CD14-positive monocyte (primary cell): ENCODE measurements at regions not wholly inside any gene's neighbourhood (a gene's known extent, or its start where the extent isn't known, plus 50 kb on each side); places are given as distances from the start of the nearest gene placed in this dataset.

Source experiments
- DNase-seq, 3 donors: peaks; one replicate each; pipeline ENCODE4 v3.0.0-alpha.2; 2011 to 2022
- H2AFZ ChIP-seq: 2 replicates; pipeline ENCODE4 v1.6.0; 2012; ENCODE audit warnings: mild to moderate bottlenecking, low read depth, low read length, inconsistent platforms; ENCODE audit not compliant: insufficient read depth, poor library complexity, severe bottlenecking
- H3K27ac ChIP-seq, 2 donors: 1 replicate in 1 of 2; 2 replicates in 1 of 2; pipeline ENCODE4 v1.5.1; 2012 to 2013; ENCODE audit warnings: low read length in 2 of 2, control low read depth in 1 of 2, inconsistent platforms in 1 of 2, low read depth in 1 of 2, mild to moderate bottlenecking in 1 of 2
- H3K27me3 ChIP-seq, 2 donors: one replicate each; pipeline versions ENCODE4 v1.6.0 to v1.6.1; 2011 to 2013; ENCODE audit warnings: low read length in 2 of 2; ENCODE audit not compliant: control insufficient read depth in 2 of 2, insufficient read depth in 2 of 2
- H3K36me3 ChIP-seq, 2 donors: replicated peaks in 1 of 2; 1 replicate in 1 of 2; 2 replicates in 1 of 2; pipeline versions ENCODE4 v1.5.1 to v1.6.1; 2012 to 2013; ENCODE audit warnings: low read length in 2 of 2, control low read depth in 1 of 2, inconsistent platforms in 1 of 2, mild to moderate bottlenecking in 1 of 2; ENCODE audit not compliant: insufficient read depth in 2 of 2, control insufficient read depth in 1 of 2
- H3K4me1 ChIP-seq, 2 donors: 1 replicate in 1 of 2; 2 replicates in 1 of 2; pipeline versions ENCODE4 v1.5.1 to v1.6.1; 2012 to 2013; ENCODE audit warnings: low read length in 2 of 2, control low read depth in 1 of 2, inconsistent platforms in 1 of 2, mild to moderate bottlenecking in 1 of 2, moderate library complexity in 1 of 2; ENCODE audit not compliant: insufficient read depth in 2 of 2, control insufficient read depth in 1 of 2
- H3K4me2 ChIP-seq: replicated peaks from 2 replicates; pipeline ENCODE3; 2012; ENCODE audit warnings: low read length, moderate library complexity, mild to moderate bottlenecking; ENCODE audit not compliant: poor library complexity, severe bottlenecking; ENCODE audit errors: extremely low read depth
- H3K4me3 ChIP-seq, 3 experiments: fragments of 200-600 bp in 1 of 3; sonication (generic) in 1 of 3; replicated peaks in 1 of 3; 1 replicate in 2 of 3; 2 replicates in 1 of 3; pipeline ENCODE4 v1.5.1; 2011 to 2013; ENCODE audit warnings: low read length in 3 of 3, mild to moderate bottlenecking in 3 of 3, control low read depth in 2 of 3, low read depth in 2 of 3, inconsistent platforms in 1 of 3, moderate library complexity in 1 of 3
- H3K79me2 ChIP-seq: 2 replicates; pipeline ENCODE4 v1.6.0; 2012; ENCODE audit warnings: mild to moderate bottlenecking, control low read depth, inconsistent platforms, low read length, moderate library complexity; ENCODE audit not compliant: insufficient read depth
- H3K9ac ChIP-seq: 2 replicates; pipeline ENCODE4 v1.6.0; 2017; ENCODE audit warnings: low read length, mild to moderate bottlenecking; ENCODE audit not compliant: insufficient read depth, poor library complexity, severe bottlenecking
- H3K9me3 ChIP-seq, 2 donors: replicated peaks in 1 of 2; 1 replicate in 1 of 2; 2 replicates in 1 of 2; pipeline versions ENCODE4 v1.5.1 to v1.6.1; 2012 to 2013; ENCODE audit warnings: low read length in 2 of 2, control low read depth in 1 of 2; ENCODE audit not compliant: control insufficient read depth in 1 of 2, insufficient read depth in 1 of 2
- H4K20me1 ChIP-seq: 2 replicates; pipeline ENCODE4 v1.6.0; 2012; ENCODE audit warnings: mild to moderate bottlenecking, low read length, control low read depth, moderate library complexity; ENCODE audit not compliant: insufficient read depth
- H3K27ac Mint-ChIP-seq, 7 donors: one replicate each; pipeline ENCODE4 v1.8.0; 2020; ENCODE audit warnings: mild to moderate bottlenecking in 7 of 7, mixed read lengths in 7 of 7, moderate library complexity in 6 of 7, inconsistent platforms in 2 of 7
- H3K27me3 Mint-ChIP-seq, 3 donors: one replicate each; pipeline ENCODE4 v1.8.0; 2021 to 2022; ENCODE audit warnings: low read depth in 3 of 3, mild to moderate bottlenecking in 3 of 3, mixed read lengths in 3 of 3, moderate library complexity in 3 of 3, inconsistent platforms in 1 of 3
- H3K36me3 Mint-ChIP-seq, 2 donors: one replicate each; pipeline ENCODE4 v1.8.0; 2020; ENCODE audit warnings: mixed read lengths in 2 of 2, inconsistent platforms in 1 of 2, mild to moderate bottlenecking in 1 of 2
- H3K4me1 Mint-ChIP-seq: one replicate; pipeline ENCODE4 v1.8.0; 2020; ENCODE audit warnings: mild to moderate bottlenecking, mixed read lengths
- H3K4me3 Mint-ChIP-seq, 2 donors: one replicate each; pipeline ENCODE4 v1.8.0; 2020; ENCODE audit warnings: mild to moderate bottlenecking in 2 of 2, mixed read lengths in 2 of 2, moderate library complexity in 1 of 2
- H3K9me3 Mint-ChIP-seq, 7 donors: one replicate each; pipeline ENCODE4 v1.8.0; 2020 to 2022; ENCODE audit warnings: mixed read lengths in 7 of 7, mild to moderate bottlenecking in 6 of 7, moderate library complexity in 6 of 7, inconsistent platforms in 2 of 7
- CTCF ChIP-seq: fragments of 200-600 bp; IDR thresholded peaks from one replicate; pipeline ENCODE4 v1.8.0; 2022; ENCODE audit warnings: antibody characterized with exemption, mild to moderate bottlenecking
- WGBS: methylation state at CpG from one replicate; pipeline ENCODE4 v1.1.5; 2013; ENCODE audit warnings: missing lambda C conversion rate; ENCODE audit not compliant: insufficient coverage; 5-methylcytosine and 5-hydroxymethylcytosine counted together
- intact Hi-C, 2 donors: fragments of 100-400 bp; cut with micrococcal nuclease; formaldehyde crosslinking; loops; one replicate each; pipeline versions ENCODE4 v1.15.0 to v1.15.1; 2023

- H3K4me1 Mint-ChIP-seq: no peaks in the 10 kb centered on the region
- Histone ChIP-seq H3K79me2 (no peaks in the 10 kb centered on the region), H3K9me3 (no peaks in the 10 kb centered on the region), H3K4me2 (no peak overlapping the region), H3K4me3 (no peak overlapping the region), H3K9ac (no peak overlapping the region), H2AFZ (no peak overlapping the region), H4K20me1 (no peaks in the 10 kb centered on the region), H3K27ac (no peak overlapping the region), H3K27me3 (no peaks in the 10 kb centered on the region), H3K4me1 (no peaks in the 10 kb centered on the region), H3K36me3 (no peaks in the 10 kb centered on the region)
- peaks cover 0 to 5% (median 3%) of the 10 kb centered on the region in 7 donors for H3K9me3 Mint-ChIP-seq
- no peak for DNase-seq
- intact Hi-C loops: no loop called here
- H3K36me3 Mint-ChIP-seq: no peaks in the 10 kb centered on the region
- no peak overlapping the region for H3K27ac Mint-ChIP-seq
- no peak for TF ChIP-seq CTCF
- peaks cover 0 to 2% (median 0%) of the 10 kb centered on the region in 3 donors for H3K27me3 Mint-ChIP-seq
- WGBS: 100% methylated on average over 1 of the region's 1 CpG
- H3K4me3 Mint-ChIP-seq: no peak overlapping the region
Measured at GRCh38 chr2:67312871-67313270, 84.3 kb upstream of the ETAA1 start.

GRCh38 chr2:67313536-67313935 lies 83.6 kb upstream of the ETAA1 start:
- no peak overlapping the region for H3K4me2 ChIP-seq
- Mint-ChIP-seq H3K27ac (no peak overlapping the region), H3K36me3 (no peaks in the 10 kb centered on the region), H3K4me3 (no peak overlapping the region), H3K4me1 (no peaks in the 10 kb centered on the region), H3K9me3 (peaks cover 0 to 5% (median 3%) of the 10 kb centered on the region in 7 donors), H3K27me3 (peaks cover 0 to 1% (median 0%) of the 10 kb centered on the region in 3 donors)
- H2AFZ ChIP-seq: no peak overlapping the region
- no peak overlapping the region for H3K27ac ChIP-seq
- H3K79me2 ChIP-seq: no peaks in the 10 kb centered on the region
- no peak overlapping the region for H3K4me3 ChIP-seq
- TF ChIP-seq CTCF: no peak
- no peaks in the 10 kb centered on the region for H4K20me1 ChIP-seq
- H3K36me3 ChIP-seq: no peaks in the 10 kb centered on the region
- no peaks in the 10 kb centered on the region for H3K27me3 ChIP-seq
- WGBS: no CpG with 5 or more reads among the region's 1 CpG
- no peaks in the 10 kb centered on the region for H3K9me3 ChIP-seq
- intact Hi-C loops: no loop called here
- H3K9ac ChIP-seq: no peak overlapping the region
- H3K4me1 ChIP-seq: no peaks in the 10 kb centered on the region
- DNase-seq: no peak
